ENCODE measurements at regions not wholly inside any gene's neighbourhood (a gene's known extent, or its start where the extent isn't known, plus 50 kb on each side); places are given as distances from the start of the nearest gene placed in this dataset.
"Not testable (repeated sequence)": the region's sequence is repeated elsewhere in the genome, so short reads cannot be mapped to it uniquely, and the experiment has no call there.

GRCh38 chr2:67289271-67289670 is 107.9 kb upstream of the ETAA1 start:
- no peak for DNase-seq (ENCODE audit: low spot score)

- no peak for DNase-seq (ENCODE audit: low spot score)
Measured at GRCh38 chr2:67289921-67290371, 107.2 kb upstream of the ETAA1 start.

DNA sequence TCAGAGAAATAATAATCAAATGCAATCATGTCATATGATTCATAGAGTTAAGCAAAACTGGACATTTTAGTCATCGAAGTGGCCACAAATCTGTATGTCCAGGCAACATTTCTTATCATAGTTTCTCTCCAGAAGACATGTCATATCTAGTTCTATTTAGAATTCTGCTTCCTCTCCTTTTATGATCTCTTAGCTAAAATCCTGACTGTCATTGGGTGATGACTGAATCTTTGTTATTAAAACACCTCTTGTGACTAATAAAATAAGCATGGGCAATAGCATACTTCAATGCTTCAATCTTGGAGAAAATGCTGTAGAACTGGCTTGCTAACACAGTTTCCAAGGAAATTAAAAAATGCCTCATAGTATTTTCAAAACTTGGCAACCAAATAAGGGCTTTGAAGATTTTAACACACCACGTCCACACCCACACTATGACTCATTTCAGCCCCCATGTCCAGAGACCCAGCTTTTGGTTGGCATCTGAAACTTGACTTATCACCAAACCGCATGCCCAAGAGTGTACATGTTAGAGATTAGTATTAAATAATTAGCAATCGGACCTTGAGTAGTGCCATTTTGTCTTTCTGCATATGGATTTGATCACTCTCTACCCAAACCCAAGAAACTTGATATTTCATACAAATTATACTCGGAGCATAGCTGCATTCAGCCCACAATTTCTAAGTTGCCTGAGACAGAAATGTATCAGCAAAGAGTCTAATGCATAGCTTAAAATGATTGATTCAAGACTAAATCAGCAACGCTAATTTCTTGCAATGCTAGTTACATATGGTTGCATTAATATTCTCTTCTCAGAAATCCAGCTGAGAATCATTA is 106.5 kb upstream of the ETAA1 start:
- DNase-seq (ENCODE audit: low spot score), result no peak

DNA sequence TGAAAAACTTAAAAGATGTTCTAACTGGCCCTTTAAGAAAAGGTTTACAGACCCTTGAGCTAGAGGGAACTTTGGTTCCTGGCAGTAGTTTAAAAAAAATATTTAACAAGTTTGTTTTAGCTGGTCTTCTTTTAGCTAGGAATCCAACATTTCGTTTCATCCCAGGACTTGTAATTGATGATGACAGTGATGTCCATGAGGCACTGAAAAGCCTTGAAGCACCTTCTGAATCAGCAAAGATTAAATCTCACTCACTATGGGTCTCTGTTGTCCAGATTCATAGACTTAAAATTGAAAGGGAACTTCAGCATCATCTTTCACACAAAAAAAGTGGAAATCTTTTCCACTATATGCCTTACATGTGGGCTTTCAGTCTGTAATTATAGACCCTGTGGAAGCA is 102.9 kb upstream of the ETAA1 start:
- no peak for DNase-seq (ENCODE audit: low spot score)

- DNase-seq (ENCODE audit: low spot score), result no peak
Measured at GRCh38 chr2:67295406-67295805, 101.7 kb upstream of the ETAA1 start.

GRCh38 chr2:67295851-67296250 is 101.3 kb upstream of the ETAA1 start:
- DNase-seq (ENCODE audit: low spot score), result no peak

DNA sequence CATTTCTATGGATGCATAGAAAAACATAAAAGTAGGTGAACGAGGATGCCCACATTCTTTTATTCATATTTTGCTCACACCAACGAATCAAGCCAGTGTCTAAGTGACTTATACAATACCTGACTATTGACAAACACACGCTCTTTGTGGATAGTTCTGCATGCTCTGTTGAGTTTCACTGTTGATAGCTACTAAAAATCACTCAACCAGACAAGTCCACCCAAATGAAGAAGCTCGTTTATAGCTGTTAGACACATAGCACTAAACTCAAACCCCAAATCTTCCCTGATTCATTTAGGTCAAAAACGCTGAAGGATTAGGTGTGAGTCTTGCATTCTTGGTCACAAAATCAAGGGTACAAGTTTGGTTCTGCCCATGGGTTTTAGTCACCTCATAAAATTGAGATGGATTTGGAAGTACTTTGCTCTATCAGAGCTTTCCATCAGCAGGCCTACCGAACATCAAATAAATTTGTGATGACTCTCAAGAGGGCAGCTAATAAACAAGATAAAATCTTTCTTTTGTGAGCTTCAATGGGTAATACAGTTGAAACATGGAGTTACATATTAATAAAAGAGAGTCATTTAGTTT is 92.7 kb upstream of the ETAA1 start:
- no peak for DNase-seq (ENCODE audit: low spot score)

DNA sequence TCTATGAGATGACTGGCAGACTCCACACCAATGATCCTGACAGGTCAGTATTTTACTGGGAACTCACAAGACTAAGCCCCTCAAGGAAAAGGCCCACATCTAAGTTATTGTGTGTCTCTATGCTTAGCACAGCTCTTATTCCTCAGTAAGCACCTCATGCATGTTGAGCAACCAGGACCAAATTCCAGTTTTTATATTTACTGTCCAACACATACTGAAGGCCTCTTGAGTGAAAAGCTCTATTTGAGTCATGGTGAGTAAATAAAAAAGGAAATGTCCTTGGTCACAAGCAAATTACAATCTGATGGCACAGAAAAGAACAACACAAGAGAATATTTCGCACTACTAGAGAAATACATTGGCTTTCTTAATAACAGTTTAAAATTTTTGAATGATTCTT is 87.9 kb upstream of the ETAA1 start:
- DNase-seq (ENCODE audit: low spot score), result no peak

- no peak for DNase-seq (ENCODE audit: low spot score)
Measured at GRCh38 chr2:67311536-67311935, 85.6 kb upstream of the ETAA1 start.

- no peak for DNase-seq (ENCODE audit: low spot score)
Measured at GRCh38 chr2:67312871-67313270, 84.3 kb upstream of the ETAA1 start.

DNA sequence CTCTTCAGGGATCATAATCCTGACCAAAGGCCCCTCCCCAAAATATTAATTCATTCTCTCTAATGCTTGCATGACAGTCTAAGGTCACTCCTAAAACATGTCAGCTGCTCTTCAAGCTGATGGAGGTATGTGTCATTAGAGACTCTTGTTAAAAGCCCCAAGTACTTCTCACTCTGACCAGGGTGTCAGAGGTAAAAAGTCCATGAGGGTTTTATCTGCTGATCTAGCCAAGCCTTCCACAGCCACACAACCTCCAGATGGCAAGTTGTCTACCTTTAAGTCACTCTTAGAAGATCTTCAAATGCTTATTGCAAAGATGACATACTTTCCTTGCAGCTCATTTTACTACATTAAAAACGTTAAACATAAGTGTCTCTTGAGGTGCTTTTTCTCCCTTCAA is 83.6 kb upstream of the ETAA1 start:
- no peak for DNase-seq (ENCODE audit: low spot score)

DNA sequence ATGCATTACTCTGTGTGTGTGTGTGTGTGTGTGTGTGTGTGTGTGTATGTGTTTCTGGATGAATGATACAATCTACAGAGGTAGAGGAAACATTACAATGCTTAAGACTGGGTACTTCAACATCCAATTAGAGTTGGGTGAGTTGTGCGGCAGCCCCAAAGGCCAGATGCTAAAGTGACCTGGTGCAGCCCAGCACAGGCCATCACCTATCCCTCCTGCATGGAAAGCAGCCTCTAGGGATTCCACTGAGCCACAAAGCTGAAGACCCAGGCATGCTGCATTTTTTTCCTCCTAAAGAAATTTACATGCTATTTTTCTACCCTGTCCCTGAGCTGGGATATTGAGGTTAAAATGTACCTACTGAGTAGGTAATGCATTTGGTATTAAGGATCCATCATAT is 79.1 kb upstream of the ETAA1 start:
- DNase-seq (ENCODE audit: low spot score), result no peak

DNA sequence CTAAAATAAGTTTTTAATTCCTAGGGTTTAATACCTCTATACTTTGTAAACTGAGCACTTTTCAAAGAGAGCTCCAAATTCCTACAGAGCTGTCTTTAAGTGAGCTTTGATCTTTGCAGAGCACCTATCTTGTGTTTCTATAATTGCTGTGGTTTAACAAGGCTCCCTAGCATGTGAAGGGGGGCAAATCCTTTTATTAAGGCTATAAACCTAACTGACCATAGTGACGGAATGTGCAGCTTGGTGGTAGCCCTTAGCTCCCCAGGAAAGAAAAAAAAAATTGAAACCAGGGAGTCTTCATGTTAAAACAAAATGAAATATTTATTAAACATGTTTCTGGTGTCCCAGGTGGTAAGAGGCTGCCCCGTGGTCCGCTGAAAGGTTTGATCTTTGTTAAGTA is 78.6 kb upstream of the ETAA1 start:
- no peak for DNase-seq (ENCODE audit: low spot score)

- DNase-seq (ENCODE audit: low spot score), result no peak
Measured at GRCh38 chr2:67318993-67319481, 78.1 kb upstream of the ETAA1 start.

GRCh38 chr2:67320861-67321587 is 76.1 kb upstream of the ETAA1 start:
- no peak for DNase-seq (ENCODE audit: low spot score)

DNA sequence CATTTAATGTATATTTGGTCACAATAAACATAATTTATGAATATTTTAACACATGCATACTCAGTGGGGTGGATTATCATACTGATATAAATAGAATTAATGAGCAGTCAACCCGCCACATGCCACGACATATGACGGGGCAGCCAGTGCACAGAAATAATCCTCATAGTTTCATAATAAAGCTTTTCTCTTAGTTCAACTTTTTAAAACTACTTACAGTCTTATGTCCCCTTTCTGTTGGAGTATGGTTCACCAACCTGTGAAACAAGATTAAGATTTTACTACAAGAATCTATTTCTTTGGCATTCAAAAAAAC is 75.6 kb upstream of the ETAA1 start:
- DNase-seq (ENCODE audit: low spot score), result no peak

- DNase-seq (ENCODE audit: low spot score), result peak; percentile 49
Measured at GRCh38 chr2:67322353-67323001, 74.7 kb upstream of the ETAA1 start.

GRCh38 chr2:67323209-67323991 is 73.7 kb upstream of the ETAA1 start:
- DNase-seq (ENCODE audit: low spot score), result no peak

DNA sequence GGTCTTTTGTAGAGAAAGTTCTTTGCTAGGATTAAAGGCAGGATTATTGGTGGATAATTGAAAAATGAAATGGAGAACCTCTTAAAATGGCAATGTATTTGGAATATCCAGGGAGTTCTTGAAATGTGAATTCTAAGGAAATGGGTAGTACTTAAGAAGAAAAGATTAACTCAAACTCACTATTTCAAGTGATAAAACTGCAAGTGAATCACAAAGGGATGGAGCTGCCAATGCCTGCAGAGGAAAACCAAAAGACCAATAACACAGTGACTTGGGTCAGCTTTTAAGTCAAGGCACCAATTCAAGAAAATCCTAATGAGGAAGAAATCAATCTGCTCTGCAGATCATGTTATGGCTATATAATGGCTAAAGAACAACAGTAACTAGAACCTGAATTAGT is 67.6 kb upstream of the ETAA1 start:
- no peak for DNase-seq (ENCODE audit: low spot score)

DNA sequence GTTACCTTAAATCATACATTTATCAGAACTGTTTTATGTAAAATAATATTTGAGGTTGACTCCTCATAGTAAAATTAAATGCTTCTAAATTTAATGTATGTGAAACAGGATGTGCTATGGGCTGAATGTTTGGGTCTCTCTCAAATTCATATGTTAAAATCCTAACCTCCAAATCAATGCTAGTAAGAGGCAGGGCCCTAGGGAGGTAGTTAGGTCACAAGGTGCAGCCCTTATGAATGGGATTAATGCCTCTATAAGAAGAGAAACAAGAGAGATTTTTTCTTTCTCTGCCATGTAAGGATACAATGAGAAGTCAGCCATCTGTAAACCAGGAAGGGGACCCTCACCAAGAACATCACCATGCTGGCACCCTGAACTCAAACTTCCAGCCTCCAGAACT is 67.2 kb upstream of the ETAA1 start:
- DNase-seq (ENCODE audit: low spot score), result no peak

- DNase-seq (ENCODE audit: low spot score), result not testable (repeated sequence)
Measured at GRCh38 chr2:67331419-67332086, 65.6 kb upstream of the ETAA1 start.
